Right kidney (tissue), 1 donor: ENCODE measurements at regions not wholly inside any gene's neighbourhood (a gene's known extent, or its start where the extent isn't known, plus 50 kb on each side); places are given as distances from the start of the nearest gene placed in this dataset.

ENCODE experiments used
- DNase-seq: peaks from one replicate; pipeline ENCODE4 v3.0.0-alpha.2; 2016

GRCh38 chr2:12173271-12173942 lies 427.0 kb downstream of the LPIN1 start:
- no peak for DNase-seq

GRCh38 chr2:12173943-12174340 lies 427.5 kb downstream of the LPIN1 start:
- DNase-seq, result no peak

DNA sequence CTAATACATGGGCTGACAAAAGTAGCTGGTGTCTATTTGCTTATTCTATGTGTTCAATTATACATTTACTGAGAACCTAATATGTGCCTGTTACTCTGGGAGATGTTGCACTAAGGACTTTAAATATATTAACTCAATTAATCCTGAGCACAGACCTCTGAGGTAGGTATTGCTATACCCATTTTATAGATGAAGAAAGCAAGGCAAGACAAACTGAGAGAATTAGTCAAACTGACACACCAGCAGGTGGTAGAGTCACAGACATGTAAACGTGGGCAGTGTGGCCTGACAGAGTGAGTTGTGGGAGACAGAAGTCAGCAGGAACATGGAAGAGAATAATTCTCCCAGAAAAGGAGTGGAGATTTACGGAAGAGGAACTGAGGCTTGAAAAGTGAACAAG lies 428.9 kb downstream of the LPIN1 start:
- DNase-seq, result no peak

DNA sequence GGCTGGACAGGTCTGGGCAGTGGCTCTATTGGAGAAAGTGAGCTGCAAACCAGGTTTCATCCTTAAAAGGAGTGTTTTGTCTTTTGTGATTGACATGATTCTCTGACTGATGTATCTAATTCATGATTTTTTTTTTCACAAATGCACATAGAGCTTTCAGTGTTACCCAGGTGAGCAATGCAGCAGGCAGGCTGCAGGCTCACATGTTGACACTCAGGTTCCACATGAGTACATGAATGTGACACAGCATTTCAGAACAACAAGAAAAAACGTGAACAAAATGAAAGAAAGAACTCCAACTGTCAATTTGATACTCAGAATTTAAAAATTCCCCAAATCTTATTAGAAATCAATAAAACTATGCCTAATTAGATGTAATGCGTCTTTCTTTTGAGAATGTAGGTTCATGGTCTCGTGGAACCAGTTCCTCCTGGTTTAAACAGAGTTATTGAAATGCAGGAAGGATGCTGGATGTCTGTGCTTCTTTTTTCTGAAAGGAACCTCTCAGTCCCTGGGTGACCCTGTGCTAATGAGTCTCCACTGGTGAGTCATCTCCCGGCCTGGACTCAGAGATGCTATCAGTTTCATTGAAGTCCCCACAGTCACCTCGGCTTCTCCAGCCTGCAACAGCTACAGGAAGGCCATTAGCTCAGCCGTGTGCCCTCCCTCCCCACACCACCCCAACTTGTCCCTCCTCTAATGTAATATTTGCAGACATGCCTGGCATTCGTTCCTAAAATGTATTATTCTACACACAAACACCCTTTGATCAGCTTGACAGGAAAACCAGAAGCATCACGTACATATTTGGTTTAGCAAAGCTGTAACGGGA lies 430.4 kb downstream of the LPIN1 start:
- DNase-seq, result no peak

- no peak for DNase-seq
Observed at GRCh38 chr2:12177455-12178288, 431.2 kb downstream of the LPIN1 start.

- no peak for DNase-seq
Observed at GRCh38 chr2:12178289-12179080, 432.1 kb downstream of the LPIN1 start.

DNA sequence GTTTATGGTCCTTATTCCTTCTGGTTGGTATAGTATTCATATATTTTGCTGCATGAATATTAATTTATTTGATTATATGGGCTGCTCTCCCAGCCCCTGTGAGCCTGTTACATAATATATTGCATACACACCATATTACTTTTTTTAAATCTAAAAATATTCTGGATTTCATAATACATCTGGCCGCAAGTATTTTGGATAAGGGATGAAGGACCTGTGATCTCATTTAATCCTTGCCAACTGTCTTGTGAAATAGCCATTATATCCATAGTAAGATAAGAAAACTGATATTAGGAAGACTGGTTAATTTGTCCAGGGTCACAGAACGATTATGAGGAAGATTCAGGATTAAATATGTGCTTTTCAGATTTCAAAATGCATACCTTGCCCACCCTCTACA lies 433.6 kb downstream of the LPIN1 start:
- DNase-seq, result no peak

DNA sequence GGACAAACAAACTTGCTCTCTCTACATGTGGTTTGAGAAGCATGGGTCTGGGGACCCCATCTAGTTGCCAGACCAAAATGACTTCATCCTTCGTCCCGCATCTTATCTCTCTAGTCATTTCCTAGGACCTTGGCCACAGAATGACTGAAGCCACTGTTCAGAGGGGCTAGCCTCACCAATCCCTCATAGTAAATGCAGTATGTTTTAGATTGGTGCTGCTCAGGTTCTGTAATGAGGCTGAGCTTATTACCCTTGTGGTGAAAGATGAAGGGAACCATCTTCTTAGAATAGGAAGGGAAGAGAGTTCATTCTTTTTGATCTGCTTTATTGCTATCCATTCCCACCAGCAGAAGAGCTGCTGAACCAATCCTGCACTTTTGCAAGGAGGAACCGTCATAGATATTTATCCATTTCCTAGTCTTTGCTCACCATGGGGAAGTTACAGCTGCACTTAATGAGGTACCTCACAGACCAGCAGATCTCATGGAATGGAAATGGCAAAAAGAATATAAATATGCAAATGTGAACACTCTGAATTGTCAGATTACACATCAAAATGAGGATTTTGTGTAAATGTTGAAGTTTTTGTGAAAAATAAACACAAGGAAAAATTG lies 436.7 kb downstream of the LPIN1 start:
- DNase-seq, result no peak

DNA sequence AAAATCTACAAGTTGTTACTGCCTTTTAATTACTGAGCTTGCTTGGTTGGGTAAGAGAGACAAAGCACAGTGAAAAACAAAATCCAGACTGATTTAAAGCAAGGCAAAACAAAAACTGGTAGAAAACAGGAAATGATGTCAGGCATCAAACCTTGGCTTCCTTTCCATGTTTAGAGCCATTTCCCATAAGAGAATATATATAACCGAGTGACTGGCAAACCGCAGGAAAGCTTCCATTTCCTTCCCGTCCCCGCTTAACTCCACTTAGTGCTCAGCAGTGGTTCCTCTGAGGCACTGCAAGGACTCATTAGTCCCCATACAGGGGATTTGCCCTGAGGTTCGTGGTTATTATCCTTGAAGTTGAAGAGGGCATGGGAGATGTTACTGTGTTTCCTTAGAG lies 446.3 kb downstream of the LPIN1 start:
- DNase-seq, result no peak

DNA sequence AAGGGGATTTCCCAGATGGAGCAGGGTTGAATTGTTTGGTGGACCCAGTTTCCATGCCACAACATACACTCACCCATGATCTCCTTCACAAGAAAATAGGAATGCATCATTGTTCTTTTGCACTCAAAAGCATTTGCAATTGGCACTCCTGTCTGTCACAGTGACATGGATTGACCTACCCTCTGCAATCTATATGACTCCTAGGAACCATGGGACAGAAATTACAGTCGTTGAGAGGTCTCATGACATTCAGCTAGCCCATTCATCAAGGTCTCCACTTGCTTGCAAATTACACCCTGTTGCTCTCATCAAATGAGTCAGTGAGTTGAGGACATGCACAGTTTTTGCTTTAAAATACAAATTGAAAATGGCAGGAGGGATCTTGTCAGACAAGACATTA lies 448.5 kb downstream of the LPIN1 start:
- no peak for DNase-seq

DNA sequence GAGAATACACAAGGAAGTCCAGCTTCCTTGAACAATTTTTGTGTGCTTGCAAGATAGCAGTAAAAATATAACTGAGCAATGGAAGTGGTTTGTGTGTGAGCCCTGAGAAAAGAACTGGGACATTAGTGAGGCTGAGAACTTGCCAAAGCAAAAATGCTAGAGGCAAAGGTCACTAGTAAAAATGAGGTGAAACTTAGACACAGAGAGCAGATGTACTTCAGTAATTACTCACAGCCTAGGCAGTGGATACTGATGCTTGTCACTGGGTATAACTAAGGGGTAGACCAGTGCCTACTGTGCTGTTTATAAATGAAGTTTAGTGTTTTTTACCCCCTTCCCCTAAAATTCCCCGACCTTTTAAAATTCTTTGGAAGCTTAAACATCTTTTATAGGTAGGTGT lies 450.1 kb downstream of the LPIN1 start:
- DNase-seq, result no peak

DNA sequence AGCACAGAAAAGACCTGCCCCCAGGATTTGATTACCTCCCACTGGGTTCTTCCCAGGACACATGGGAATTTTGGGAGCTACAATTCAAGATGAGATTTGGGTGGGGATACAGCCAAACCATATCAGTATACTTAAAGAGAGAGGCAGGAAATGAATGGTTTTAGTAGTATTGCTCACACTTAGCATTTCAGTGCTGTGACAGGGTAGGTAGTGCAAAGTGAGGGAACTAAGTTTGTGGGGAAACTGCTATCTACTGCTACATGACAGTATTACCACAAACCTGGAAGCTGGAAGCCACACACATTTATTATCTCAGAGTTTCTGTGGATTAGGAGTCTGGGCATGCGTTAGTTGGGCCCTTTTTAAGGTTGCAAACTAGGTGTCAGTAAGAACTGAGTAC lies 450.7 kb downstream of the LPIN1 start:
- no peak for DNase-seq

- no peak for DNase-seq
Observed at GRCh38 chr2:12199491-12200211, 453.2 kb downstream of the LPIN1 start.

DNA sequence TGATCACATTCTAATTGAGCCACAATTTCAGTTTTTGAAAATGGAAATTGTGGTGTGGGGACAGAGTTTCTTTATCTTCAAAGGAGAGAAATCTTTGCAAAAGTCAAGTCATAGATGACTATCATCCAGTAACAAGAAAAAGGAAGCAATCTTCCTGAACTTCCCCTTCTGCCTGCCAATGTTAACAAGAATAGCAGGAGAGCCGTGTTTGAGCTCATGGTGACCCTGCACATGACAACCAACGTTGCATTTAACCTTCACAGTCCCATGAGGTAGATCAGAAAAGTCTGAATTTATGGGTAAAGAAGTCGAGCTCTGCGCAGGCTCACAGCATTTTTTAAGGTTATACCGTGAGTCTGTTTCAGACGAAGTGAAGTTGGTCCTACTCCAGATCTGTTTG lies 454.9 kb downstream of the LPIN1 start:
- no peak for DNase-seq

GRCh38 chr2:12202313-12203075 lies 456.1 kb downstream of the LPIN1 start:
- no peak for DNase-seq

- DNase-seq, result no peak
Observed at GRCh38 chr2:12203528-12203927, 457.1 kb downstream of the LPIN1 start.

GRCh38 chr2:12205086-12205485 lies 458.7 kb downstream of the LPIN1 start:
- DNase-seq, result no peak

DNA sequence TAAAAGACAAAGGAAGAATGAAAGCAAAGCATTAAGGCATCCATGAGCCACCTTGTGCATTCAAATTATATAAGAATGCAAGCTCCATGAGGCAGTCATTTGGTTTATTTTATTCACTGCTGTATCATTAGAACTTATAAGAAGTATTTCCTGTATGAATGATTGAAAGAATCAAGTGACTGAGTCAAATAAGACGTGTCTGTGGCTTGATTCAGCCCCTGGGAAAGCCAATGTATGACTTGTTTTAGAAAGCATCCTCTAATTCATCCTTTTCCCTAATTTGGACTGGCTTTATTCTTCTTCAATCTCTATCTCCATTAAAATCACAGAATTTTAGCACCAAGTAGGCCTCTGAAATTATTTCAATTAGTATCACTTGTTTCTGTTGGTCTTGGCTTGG lies 461.1 kb downstream of the LPIN1 start:
- DNase-seq, result no peak

GRCh38 chr2:12210016-12210933 lies 463.8 kb downstream of the LPIN1 start:
- DNase-seq, result no peak
